ENCODE measurements at regions not wholly inside any gene's neighbourhood (a gene's known extent, or its start where the extent isn't known, plus 50 kb on each side); places are given as distances from the start of the nearest gene placed in this dataset.

DNA sequence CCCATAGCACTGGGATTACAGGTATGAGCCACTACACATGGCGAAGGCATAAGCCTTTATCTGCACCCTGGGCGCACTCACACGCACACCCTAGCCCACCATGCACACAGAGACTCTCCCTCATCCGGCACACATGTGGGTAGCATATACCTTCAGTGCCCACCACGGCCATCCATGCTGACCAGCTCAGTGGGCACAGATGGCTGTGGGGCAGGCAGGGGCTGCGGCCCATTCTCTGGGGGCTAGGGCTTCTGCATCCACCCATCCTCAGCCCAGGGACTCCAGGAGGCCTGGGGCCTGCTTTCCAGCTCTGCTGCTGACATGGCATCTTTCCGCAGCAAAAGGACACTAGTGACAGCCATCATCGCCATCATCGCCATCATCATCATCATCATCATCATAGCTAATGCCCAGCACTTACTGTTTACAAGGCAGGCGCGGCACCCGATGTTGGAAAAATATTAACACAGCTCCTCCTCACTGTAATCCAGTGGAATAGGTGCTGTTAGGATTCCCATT lies 111.2 kb downstream of the NCOR2 start:
- no peak for DNase-seq

DNA sequence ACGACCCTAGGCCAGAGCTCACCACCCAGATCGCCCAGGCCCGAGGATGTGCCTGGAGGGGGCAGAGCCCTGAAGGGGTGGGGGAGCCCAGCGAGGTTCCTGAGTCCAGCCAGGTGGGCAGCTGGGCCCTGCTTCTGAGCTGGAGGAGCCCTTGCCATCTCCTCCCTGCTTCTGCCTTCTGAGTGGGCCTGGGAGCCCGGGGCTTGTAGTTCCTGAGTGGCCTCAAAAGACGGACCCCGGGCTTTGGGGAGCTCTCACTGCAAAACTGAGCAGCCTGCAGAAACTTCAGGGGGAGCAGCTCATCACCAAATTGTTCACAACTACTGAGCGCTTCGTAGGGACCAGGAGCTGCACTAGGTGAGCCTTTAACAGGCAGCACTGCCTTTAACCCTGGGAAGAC lies 112.1 kb downstream of the NCOR2 start:
- DNase-seq: no peak

DNA sequence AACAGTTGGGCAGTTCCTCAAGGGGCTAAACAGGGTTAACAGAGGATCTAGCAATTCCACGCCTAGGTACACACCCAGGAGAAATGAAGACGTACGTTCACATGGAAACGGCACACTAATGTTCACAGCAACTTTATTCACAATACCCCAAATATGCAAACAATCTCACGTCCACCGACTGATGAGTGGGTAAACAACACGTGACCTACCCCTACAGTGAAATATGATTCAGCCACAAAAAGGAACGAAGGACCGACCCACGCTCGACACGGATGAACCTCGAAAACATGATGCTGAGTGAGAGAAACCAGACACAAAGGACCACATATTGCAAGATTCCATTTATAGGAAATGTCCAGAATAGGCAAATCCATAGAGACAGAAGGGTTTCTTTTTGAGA lies 112.7 kb downstream of the NCOR2 start:
- DNase-seq: no peak

DNA sequence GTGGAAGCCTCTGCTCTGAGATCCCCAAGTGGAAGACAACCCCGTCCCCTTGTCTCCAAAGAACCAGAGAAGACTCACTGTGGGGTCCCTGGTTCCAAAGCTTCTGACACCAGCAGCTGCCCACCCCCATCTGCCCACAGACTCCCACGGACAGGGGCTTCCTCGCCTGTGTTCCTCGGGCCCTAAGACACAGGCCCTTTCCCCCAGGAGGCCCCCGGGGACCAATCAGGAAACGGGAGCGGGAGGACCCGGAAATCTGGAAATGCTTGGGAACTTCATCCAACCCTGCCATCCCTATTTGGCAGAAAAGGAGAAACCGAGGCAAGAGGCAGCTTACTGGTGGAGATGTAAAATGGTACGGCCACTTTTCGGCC lies 113.1 kb downstream of the NCOR2 start:
- no peak for DNase-seq

DNA sequence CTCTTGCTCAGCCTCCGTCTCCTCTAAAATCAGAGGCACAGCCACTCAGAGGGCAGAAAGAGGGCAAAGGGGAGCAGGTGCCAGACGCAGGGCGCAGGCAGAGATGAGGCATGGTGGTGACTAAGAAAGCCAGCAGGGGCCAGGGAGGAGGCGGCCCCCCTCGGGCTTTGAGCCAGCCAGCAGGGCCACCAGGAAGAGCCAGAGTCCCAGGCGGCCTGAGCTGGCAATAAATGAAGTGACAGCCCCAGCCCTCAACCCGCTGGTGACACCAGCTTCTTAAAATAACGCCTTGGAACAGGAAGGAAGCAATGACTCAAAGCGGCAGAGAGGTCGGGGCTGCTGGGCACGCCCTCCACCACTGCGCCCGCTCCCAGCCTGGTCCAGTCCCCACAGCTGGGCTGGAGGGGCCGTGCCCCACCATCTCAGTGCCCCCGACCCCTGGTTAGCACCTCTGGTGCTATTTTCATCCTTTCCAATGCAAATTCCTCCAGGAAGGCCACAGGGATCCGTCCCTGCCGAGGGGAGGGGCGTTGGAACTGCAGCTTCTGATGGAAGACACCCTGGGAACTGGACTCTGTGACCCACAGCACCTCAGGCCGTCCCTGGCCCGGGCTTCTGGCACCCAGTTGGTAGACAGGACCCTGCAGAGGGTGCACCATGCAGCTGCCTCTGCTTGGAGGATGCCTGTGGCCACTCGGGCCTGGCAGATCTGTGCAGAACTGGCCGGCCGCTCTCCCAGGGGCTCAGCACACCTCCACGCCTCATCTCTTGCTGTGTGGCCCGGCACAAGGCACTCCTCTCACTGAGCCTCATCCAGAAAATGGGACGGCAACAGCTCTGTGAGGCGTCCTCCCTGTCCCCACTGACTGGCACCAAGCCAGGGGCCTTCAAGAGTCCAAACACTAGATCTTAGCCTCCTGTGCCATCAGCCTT lies 113.7 kb downstream of the NCOR2 start:
- DNase-seq: no peak

DNA sequence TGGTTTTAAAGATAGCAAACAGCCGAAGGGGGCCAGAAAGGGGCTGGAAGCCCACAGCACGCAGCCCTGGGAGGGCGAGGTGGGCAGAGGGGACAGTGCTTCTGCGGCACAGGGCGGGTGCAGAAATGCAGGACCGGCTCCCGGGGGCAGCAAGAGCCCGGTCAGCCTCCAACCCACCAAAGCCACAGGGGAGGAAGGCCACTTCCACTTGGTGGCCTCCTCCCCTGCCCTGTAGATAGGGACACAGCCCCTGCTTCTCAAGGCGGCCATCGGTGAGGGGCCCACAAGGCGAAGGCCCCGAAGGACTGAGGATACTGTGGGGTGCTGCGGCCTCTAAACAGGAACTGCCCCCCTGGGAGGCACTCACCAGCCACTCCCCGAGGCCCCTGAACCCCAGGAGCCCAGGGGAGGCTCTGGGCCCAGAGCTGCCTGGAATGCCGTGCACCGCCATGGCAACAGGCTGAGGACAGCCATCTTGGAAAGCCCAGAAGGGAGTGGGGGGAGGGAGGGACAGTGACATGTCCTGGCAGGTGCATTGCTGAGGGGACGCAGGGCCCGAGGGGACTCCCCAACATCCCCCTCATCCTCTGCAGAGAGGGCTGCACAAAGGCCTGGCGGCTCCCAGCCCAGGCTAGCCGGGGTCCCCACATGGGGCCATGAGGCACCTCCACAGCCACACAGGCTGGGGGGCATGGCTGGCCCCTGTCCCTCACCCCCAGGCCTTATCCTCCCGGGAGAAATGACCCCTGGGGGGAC lies 114.7 kb downstream of the NCOR2 start:
- DNase-seq: no peak

DNA sequence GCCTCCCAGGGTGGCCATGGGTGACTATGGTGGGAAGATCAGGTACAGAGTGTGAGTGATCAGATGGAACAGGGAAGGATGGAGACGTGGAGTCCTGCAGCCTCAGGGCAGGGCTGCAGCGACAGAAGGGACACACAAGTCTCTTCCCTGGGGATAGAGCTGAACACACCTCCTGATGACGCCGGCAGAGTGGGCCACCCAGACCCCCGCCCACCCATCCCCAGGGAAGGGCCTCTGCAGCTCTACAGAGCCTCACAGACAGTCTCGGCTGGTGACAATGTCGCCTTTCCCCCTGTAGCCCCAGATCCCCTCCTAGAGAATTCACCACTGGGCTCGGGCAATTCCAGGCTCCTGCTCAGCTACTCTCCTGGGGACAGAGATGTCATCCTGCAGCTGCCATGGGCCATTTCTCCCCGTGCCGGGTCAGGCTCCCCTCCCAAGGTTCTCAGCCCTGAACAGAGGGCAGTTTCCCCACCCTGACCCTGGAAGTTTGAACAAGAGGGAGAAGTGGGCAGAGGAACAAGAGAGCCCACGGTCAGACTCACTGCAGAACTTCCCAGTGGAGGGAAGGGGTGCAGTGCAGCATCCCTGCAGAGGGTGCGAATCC lies 115.7 kb downstream of the NCOR2 start:
- no peak for DNase-seq

DNA sequence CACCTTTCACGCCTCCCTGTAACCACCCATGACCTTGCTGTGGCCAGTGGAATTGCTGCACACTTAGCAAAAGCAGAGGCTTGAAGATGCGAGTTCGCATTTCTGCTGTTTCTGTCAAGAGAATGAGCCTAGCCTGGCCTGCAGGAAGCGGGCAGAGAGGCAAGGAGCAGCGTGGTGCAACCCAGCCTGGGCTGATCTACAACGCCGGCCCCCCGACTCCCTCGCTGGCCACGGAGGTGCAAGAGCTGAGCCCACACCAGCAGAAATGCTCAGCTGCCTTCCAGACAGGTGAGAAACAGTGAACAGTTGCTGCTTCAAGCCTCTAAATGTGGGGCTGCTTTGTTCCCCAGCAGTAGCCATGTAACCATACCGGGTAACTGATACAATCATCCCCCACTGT lies 116.4 kb downstream of the NCOR2 start:
- no peak for DNase-seq

DNA sequence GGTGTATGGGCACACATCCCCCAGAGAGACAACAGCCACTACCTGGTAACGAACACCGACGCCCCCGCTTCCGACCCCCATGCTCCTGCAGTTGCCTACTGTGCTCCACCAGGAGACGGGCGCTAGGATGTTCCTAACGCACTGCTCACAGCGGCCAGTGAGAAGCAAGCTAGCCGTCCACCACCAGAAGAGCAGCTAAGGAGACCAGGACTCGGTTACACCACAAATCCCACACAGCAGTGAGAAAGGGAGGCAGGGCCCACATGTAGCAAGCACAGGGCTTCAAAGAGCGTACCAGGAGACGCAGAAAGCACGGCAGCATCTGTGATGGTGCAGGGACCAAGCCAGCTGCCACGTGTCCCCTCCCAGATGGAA lies 117.0 kb downstream of the NCOR2 start:
- DNase-seq: peak; percentile 42

DNA sequence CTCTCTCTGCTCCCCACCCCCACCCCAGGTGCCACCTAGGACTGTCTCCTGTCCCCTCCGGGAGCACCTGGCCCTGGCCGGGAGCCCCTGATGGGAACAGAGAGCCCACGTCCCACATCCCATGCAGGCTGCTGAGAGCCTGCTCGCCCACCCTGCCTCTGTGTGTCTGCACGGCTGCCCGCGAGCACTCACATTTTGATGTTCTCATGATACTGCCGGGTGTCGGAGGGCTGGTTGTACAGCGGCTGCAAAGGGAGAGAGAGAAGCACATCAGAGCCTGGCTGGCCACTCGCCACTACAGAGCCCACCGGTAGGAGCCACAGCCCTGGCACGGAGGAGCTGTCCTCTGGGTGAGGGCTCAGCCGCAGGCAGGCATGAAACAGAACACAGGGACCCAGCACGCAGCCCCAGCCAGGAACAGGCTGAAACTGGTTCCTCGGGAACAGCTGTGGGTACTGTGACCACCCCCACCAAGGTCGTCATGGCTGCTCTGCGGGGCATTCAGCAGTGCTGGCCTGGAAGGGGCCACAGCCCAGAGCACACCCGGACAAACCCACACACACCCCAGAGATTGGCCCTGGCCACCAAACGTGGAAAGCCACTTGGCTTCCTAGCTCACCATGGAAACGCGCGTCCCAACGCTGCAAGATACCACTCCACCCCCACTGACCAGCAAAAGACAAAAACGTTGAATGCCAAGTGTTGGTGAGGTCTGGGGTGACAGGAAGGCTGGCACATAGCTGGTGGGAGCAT lies 117.6 kb downstream of the NCOR2 start:
- no peak for DNase-seq

DNA sequence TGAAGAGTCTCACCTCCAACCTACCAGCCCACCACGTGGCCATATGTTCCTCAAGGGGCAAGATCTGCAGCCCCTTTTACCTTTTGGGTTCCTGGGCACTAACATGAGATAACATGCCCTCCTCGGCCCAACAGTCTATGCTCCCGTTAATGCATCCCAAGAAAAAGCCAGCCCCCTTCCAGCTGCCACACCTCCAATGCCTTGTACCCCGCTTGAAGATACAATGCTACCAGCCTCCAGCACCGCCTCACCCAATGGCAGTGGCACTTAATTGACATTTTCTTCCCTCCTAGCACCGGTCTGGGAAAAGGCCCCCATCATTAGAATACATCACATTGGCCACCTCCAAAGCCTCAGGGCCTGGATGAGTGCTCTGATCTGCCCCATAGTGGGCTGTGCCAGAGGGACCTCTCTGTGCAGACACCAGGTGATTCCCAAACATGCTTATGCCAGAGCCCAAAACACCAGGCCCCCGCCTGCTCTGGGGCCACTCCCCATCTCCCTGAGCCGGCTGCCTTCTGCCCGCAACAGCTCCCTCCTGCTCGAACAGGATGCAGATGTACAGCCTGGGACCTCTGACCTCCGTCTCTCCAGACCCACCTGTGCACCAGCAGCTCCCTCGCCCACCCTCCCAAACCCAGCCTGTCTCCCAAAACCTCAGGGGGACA lies 118.3 kb downstream of the NCOR2 start:
- DNase-seq: no peak

DNA sequence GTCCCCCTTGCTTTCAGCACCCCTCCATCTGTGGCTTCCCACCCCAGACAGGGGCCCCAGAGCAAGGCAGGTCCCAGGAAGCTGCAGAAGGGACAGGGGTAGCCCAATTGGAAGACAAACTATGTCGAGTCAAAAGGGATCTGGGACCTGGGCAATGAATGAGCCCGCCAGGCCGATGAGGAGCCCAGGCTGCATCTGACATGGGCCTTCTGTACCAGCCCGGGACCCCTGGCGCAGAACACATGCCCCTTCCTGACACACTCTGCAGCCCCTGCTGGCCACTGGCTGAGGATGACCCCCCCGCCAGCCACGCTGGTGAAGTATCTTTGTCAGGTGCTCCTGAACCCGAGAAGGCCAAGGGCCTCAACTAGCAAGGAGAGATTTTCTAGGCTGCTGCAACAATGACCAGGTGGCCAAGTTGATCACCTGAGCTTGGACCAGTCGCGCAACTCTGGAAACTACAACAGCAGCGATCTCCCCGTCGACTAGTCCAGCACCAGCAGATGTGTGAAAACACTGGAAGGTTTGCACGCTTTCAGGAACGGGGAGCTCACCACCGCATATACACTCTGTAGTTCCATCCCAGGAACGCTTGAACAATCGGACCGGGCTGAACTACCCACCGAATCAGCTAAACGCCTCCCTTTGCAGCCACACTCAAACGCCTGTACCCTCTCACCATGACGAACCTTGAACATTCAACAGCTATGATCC lies 119.0 kb downstream of the NCOR2 start:
- no peak for DNase-seq

DNA sequence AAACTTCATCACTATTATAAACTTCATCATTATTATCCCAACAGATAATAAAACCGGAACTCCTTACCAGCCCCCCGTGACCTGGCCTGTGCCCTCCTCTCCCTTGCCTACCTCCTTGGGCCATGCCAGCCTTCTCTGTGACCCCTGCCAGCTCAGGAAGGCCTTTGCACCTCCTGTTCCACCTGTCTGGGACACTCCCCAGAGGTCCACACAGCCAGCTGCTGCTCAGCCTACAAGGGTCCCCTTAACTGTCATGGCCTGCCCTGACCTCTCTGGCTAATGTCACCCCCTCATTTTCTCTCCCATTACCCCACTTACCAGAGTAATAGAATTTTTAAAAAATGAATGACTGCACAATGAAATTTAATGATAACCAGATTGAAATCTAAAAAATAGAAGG lies 121.0 kb downstream of the NCOR2 start:
- DNase-seq: no peak

DNA sequence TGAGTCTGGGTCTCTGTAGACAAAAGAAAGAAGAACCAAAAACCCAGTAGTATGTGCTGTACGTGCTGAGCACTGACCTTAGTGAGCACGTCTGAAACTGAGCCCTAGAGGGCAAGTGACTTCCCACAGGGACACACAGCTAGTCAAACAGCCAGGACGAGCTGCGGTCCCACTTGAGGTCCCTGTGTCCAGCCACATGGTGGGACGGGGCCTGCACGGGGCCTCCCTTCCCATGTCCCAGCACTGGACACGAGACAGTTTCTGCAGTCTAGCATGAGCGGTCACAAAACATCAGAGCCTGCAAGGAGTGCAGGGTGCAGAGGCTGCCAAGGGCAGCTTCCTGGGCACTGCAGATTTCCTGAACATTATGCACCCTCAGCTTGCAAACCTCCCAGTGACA lies 121.6 kb downstream of the NCOR2 start:
- no peak for DNase-seq

DNA sequence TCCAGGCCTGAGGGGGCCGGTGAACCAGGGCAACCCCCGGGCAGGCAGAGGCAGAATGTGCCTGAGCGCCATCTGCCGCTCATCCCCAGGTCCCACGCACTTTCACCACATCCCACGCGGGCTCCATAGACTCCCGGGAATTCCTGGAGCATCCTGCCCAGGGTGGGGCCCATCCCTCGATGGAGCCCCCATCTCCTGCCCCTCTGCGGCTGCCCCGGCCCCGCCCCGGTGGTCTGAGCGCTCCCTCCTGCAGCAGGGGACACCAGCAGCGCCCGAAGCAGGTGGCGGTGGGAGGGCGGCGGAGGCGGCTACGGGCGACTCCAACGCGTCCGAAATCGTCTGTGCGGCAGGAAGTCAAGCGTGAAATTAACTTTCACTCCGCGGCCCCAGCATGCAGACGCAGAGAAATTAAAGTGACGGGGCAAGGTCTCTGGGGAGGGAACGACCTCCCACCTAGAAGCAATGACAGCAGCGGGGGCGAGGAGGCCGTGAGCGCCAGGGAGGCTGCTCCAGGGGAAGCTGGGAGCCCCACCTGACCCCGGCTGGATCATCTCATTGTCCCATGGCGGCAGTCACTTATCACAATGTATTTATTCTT lies 122.2 kb downstream of the NCOR2 start:
- DNase-seq: no peak

DNA sequence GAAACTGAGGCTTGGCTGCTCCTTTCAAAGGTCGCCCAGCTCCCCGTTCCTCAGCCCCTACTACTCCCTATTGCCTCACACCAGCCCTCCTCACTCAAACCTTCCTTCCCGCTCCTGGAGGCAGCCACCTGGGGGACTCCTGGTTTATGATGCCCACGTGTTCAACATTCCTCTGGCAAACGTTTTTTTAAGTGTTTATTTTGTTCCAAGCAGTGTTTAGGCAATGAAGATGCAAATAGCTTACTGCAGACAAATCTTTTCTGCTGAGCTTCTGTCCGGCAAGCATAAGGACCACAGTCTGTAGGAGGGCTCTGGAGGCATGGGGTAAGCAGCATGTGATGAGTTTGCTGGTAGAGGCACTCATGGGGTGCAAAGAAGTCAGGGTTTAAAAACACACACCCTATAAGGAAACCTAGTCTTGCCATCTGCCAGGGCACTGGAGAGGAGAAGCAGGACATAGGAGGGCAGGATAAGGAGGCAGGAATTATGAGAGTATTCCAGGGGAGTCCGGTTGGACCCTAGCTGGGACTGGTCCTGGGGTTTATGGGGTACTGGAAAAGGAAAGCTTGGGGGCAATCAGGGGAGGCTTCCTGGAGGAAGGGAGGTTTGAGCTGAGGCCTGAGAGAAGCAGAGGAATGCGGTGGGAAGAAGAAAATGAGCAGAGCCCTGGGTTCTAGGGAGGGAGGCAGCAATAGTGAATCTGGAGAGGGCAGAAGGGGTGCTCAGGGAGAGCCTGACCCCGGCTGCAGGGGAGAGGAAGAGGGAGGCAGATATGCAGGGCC lies 123.3 kb downstream of the NCOR2 start:
- no peak for DNase-seq

DNA sequence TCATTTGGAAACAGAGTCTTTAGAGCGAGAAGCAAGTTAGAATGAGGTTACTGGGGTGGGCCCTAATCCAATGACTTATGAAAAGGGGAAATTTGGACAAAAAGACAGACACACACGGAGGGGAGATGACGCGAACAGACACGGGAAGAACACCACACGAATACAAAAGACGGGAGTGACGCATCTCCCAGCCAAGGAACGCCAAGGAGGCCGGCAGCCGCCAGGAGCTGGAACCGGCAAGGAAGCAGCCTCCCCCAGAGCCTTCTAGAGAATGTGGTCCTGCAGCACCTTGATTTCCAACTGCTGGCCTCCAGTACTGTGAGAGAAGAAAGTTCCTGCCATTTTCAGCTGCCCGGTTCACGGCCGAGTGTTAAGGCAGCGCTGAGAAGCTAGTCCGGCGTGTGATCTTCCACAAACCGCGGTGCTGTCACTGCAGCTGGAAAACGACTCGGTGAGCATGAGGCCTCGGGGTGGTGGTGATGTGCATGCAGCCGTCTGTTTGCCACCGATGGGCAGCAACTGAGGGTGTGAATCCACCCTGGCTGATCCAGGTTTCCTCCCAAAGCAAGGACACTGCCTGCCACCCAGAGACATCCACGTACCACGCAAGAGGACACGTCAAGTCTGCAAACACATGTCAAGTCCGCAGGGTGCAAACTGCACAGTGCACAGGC lies 124.5 kb downstream of the NCOR2 start:
- DNase-seq: no peak

DNA sequence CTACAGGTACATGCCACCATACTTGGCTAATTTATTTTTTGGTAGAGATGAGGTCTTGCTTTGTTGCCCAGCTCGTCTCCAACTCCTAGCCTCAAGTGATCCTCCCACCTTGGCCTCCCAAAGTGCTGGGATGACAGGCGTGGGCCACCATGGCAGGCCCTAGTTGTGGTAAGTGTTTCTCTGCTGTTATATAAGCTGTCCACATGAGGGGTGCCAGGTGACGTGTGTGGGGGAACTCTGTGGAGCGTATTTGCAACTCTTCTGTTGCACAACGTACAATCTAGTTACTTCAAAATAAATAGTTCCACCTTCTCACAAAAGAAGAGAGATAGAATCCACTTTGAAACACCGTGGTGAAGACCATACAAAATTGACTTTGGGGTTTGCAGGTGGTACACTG lies 125.1 kb downstream of the NCOR2 start:
- no peak for DNase-seq

DNA sequence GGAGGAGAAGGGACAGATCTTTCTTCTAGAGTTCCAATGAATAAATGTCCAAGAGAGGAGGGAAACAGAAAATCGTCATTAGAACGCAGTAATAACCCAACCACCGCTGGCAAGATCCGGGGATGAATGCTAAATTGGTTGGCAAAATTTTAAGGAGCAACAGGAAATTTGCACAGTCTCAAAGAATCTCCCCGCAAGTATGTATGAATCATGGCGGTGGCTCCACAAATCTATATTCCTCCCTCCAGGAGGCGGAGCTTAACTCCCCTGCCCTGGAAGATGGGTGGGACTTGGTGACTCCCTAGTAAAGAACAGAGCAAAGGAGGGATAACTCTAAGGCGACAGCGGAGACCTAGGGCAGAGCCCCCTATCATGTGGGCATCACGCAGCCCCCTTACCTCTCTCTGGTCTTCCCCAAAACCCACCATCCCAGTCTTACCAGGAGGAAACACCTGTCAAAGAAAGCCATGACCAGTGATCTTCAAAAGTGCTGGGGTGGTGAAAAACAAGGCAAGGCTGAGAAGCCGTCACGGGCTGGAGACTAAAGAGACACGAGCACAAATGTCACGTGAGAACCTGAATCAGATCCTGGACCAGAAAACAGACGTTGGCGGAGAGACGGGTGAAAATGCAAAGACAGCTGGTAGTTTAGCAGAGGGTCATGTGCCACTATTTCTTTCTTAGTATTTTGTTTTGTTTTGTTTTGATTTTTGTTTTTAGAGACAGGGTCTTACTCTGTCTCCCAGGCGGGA lies 125.8 kb downstream of the NCOR2 start:
- no peak for DNase-seq
